A549 (cell line): ENCODE measurements at regions not wholly inside any gene's neighbourhood (a gene's known extent, or its start where the extent isn't known, plus 50 kb on each side); places are given as distances from the start of the nearest gene placed in this dataset.

ENCODE experiments used
- BHLHE40 ChIP-seq: IDR thresholded peaks from 2 replicates; pipeline ENCODE4 v1.6.1; 2012; ENCODE audit warnings: low read depth, low read length, inconsistent platforms
- CTCF ChIP-seq: fragments of >200 bp; sonication (Bioruptor Twin); formaldehyde crosslinking; IDR thresholded peaks from 3 replicates; pipeline ENCODE4 v1.5.1; 2016
- ESRRA ChIP-seq: fragments of 150-350 bp; IDR thresholded peaks from 2 replicates; pipeline ENCODE4 v1.6.1; 2014; ENCODE audit warnings: mild to moderate bottlenecking, low read length, borderline replicate concordance
- SMC3 ChIP-seq: fragments of >200 bp; sonication (Bioruptor Twin); formaldehyde crosslinking; IDR thresholded peaks from 3 replicates; pipeline ENCODE4 v1.6.1; 2018; ENCODE audit warnings: inconsistent platforms

- TF ChIP-seq CTCF, result no peak
- TF ChIP-seq SMC3, result no peak
- TF ChIP-seq ESRRA, result no peak
- TF ChIP-seq BHLHE40, result no peak
Observed at GRCh38 chr17:74059479-74060240, 143.8 kb upstream of the RPL38 start.
